Endothelial cell of umbilical vein (primary cell): ENCODE measurements at regions not wholly inside any gene's neighbourhood (a gene's known extent, or its start where the extent isn't known, plus 50 kb on each side); places are given as distances from the start of the nearest gene placed in this dataset.
A peak's percentile ranks its signal among the peaks of the same experiment; 100 is the strongest.

Experiments used
- BruUV-seq: library from RNA; stranded (reverse); fragments of 400-500 nt; replicated peaks from 2 replicates; lab custom pipeline; 2021; lab: Mats Ljungman, UMichigan
- CTCF ChIA-PET: fragments of 300-600, 350-600 bp; sonication (Branson Sonifier 250); formaldehyde crosslinking; loops from one replicate; lab custom pipeline; 2021; ENCODE audit warnings: antibody characterized with exemption, inconsistent platforms; lab: Charles Lee
- POLR2A ChIA-PET: fragments of 300-600, 350-600 bp; sonication (Branson Sonifier 250); formaldehyde crosslinking; loops from one replicate; lab custom pipeline; 2021; ENCODE audit warnings: antibody characterized with exemption, inconsistent platforms; lab: Charles Lee
- DNase-seq: peaks from one replicate; pipeline ENCODE4 v3.0.0-alpha.2; 2011; ENCODE audit warnings: low read depth, low spot score
- FAIRE-seq: peaks from 2 replicates; lab custom pipeline; 2011; peaks lifted over from hg19 to GRCh38; lab: Jason Lieb, UNC
- H2AFZ ChIP-seq: 2 replicates; pipeline ENCODE4 v1.6.0; 2012; ENCODE audit warnings: low read depth, low read length, control low read depth, inconsistent platforms
- H3K27ac ChIP-seq: 2 replicates; pipeline ENCODE4 v1.5.1; 2011; ENCODE audit warnings: low read depth, mild to moderate bottlenecking, control low read depth, low read length, moderate library complexity; ENCODE audit not compliant: insufficient read depth
- H3K27me3 ChIP-seq, 2 experiments: 2 replicates each; pipeline versions ENCODE4 v1.6.0 to v1.6.1; 2011; ENCODE audit warnings: low read length in 2 of 2, mixed read lengths in 1 of 2; ENCODE audit not compliant: control insufficient read depth in 2 of 2, insufficient read depth in 2 of 2
- H3K36me3 ChIP-seq, 2 experiments: 2 replicates in 1 of 2; 3 replicates in 1 of 2; pipeline ENCODE4 v1.5.1; 2011; ENCODE audit warnings: low read length in 2 of 2, mild to moderate bottlenecking in 1 of 2, moderate library complexity in 1 of 2; ENCODE audit not compliant: control insufficient read depth in 2 of 2, insufficient read depth in 2 of 2; ENCODE audit errors: extremely low read depth in 1 of 2
- H3K4me1 ChIP-seq: 3 replicates; pipeline ENCODE4 v1.5.1; 2011; ENCODE audit warnings: mild to moderate bottlenecking, low read length; ENCODE audit not compliant: control insufficient read depth, insufficient read depth; ENCODE audit errors: extremely low read depth
- H3K4me2 ChIP-seq: 2 replicates; pipeline ENCODE4 v1.6.1; 2011; ENCODE audit warnings: low read length, control low read depth, mixed read lengths; ENCODE audit not compliant: insufficient read depth
- H3K4me3 ChIP-seq, 3 experiments: fragments of 200-600 bp in 1 of 3; sonication (generic), shearing (Covaris generic) in 1 of 3; replicated peaks in 1 of 3; 2 replicates each; pipeline ENCODE4 v1.5.1; 2011 to 2016; ENCODE audit warnings: control low read depth in 3 of 3, low read length in 3 of 3, mild to moderate bottlenecking in 2 of 3, inconsistent platforms in 1 of 3, low read depth in 1 of 3, moderate library complexity in 1 of 3; ENCODE audit not compliant: insufficient read depth in 1 of 3
- H3K79me2 ChIP-seq: 2 replicates; pipeline ENCODE4 v1.6.0; 2012; ENCODE audit warnings: low read length, inconsistent platforms; ENCODE audit not compliant: control insufficient read depth, insufficient read depth
- H3K9ac ChIP-seq: replicated peaks from 2 replicates; pipeline ENCODE3; 2011; ENCODE audit warnings: low read length, control low read depth; ENCODE audit not compliant: insufficient read depth; ENCODE audit errors: extremely low read depth
- H3K9me1 ChIP-seq: replicated peaks from 3 replicates; pipeline ENCODE4 v1.6.0; 2011; ENCODE audit warnings: mild to moderate bottlenecking, low read length; ENCODE audit not compliant: control insufficient read depth, insufficient read depth; ENCODE audit errors: extremely low read depth
- H3K9me3 ChIP-seq: replicated peaks from 2 replicates; pipeline ENCODE4 v1.5.1; 2012; ENCODE audit warnings: low read length, inconsistent platforms; ENCODE audit not compliant: control insufficient read depth, insufficient read depth
- H4K20me1 ChIP-seq: replicated peaks from 2 replicates; pipeline ENCODE3; 2011; ENCODE audit warnings: mild to moderate bottlenecking, low read length; ENCODE audit not compliant: control insufficient read depth, insufficient read depth; ENCODE audit errors: extremely low read depth
- FOS ChIP-seq: IDR thresholded peaks from 2 replicates; pipeline ENCODE4 v1.6.1; 2011; ENCODE audit warnings: mild to moderate bottlenecking, low read length, moderate library complexity, borderline replicate concordance; ENCODE audit not compliant: insufficient read depth
- GATA2 ChIP-seq: IDR thresholded peaks from 2 replicates; pipeline ENCODE4 v1.7.0; 2011; ENCODE audit warnings: low read depth, mild to moderate bottlenecking, moderate library complexity, mixed read lengths, low read length; ENCODE audit not compliant: insufficient read length, insufficient read depth
- POLR2AphosphoS5 ChIP-seq: IDR thresholded peaks from 2 replicates; pipeline ENCODE4 v1.6.1; 2012; ENCODE audit warnings: low read depth, mild to moderate bottlenecking, control low read depth, low read length, moderate library complexity; ENCODE audit not compliant: insufficient read depth
- dilution Hi-C: fragments of 300-500 bp; cut with MboI; formaldehyde crosslinking; loops from one replicate; pipeline ENCODE4 v1.15.0; 2019; ENCODE audit warnings: low sequenced_read_pairs; ENCODE audit not compliant: extremely low pct_ligation_motif_present
- intact Hi-C: fragments of 100-400 bp; cut with micrococcal nuclease; formaldehyde crosslinking; loops from one replicate; pipeline ENCODE4 v1.10.0; 2022
- TF ChIP-seq, protein P1 (sequence below): IDR thresholded peaks from 2 replicates; pipeline ENCODE4 v1.6.1; 2011; ENCODE audit not compliant: insufficient read depth, insufficient read length
- TF ChIP-seq, protein P2 (sequence below), 2 donors: IDR thresholded peaks; 1 replicate in 1 of 2; 2 replicates in 1 of 2; pipeline ENCODE4 v1.5.1; 2011; ENCODE audit warnings: low read length in 2 of 2, mild to moderate bottlenecking in 2 of 2, moderate library complexity in 2 of 2, control low read depth in 1 of 2, inconsistent platforms in 1 of 2, low read depth in 1 of 2; ENCODE audit not compliant: insufficient read depth in 1 of 2; ENCODE audit errors: extremely low read depth in 1 of 2

DNA sequence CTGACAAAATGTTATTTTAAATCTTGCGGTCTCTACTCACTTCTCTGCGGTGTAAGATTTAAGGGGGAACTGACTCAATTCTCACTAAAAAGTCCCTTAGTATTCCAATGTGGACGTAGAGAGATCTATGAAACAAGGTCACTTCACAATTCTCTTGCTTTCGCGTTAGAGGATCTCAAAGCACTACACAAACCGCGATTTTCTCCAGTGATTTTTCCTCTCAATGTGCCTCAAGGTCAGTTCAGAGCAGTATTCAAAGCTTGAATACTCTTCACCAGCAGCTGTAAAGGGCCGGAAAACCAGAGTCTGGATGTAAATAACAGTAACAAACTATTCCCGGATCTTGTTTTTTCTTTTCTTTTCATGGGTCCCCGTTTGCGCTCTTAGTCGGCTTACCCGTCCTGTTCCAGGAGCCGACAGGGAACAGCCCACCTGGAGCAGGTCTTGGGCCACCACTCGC, 128.2 kb downstream of the TMEM161B start:
- intact Hi-C loops: loop anchor here (5.0 kb wide), 2 partner anchors 127 to 358 kb away; partner anchors contain the start of gene TMEM161B
- Histone ChIP-seq H3K9me3 (no peaks in the 10 kb centered on the region), H3K79me2 (no peaks in the 10 kb centered on the region), H4K20me1 (no peaks in the 10 kb centered on the region), H3K27ac (no peak overlapping the region), H2AFZ (no peak overlapping the region), H3K4me3 (peak overlapping the region in 1 of 3 experiments; percentile 75), H3K9ac (no peak overlapping the region), H3K4me1 (peaks cover 12% of the 10 kb centered on the region), H3K36me3 (no peaks in the 10 kb centered on the region), H3K27me3 (peaks cover 51 to 71% of the 10 kb centered on the region in 2 experiments), H3K4me2 (peak overlapping the region; percentile 97), H3K9me1 (no peaks in the 10 kb centered on the region)
- ChIA-PET POLR2A (no interaction called here), CTCF (interaction anchor here (0.8 to 1.6 kb wide), 4 partner anchors 359 to 550 kb away, joined by 4 to 10 read pairs (median 6); no protein-coding TSS in a partner anchor)
- no TSS peak for BruUV-seq
- TF ChIP-seq POLR2AphosphoS5: no peak
- TF ChIP-seq GATA2: no peak
- TF ChIP-seq, protein P1, sequence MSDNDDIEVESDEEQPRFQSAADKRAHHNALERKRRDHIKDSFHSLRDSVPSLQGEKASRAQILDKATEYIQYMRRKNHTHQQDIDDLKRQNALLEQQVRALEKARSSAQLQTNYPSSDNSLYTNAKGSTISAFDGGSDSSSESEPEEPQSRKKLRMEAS: no peak
- no peak for TF ChIP-seq FOS
- TF ChIP-seq, protein P2, sequence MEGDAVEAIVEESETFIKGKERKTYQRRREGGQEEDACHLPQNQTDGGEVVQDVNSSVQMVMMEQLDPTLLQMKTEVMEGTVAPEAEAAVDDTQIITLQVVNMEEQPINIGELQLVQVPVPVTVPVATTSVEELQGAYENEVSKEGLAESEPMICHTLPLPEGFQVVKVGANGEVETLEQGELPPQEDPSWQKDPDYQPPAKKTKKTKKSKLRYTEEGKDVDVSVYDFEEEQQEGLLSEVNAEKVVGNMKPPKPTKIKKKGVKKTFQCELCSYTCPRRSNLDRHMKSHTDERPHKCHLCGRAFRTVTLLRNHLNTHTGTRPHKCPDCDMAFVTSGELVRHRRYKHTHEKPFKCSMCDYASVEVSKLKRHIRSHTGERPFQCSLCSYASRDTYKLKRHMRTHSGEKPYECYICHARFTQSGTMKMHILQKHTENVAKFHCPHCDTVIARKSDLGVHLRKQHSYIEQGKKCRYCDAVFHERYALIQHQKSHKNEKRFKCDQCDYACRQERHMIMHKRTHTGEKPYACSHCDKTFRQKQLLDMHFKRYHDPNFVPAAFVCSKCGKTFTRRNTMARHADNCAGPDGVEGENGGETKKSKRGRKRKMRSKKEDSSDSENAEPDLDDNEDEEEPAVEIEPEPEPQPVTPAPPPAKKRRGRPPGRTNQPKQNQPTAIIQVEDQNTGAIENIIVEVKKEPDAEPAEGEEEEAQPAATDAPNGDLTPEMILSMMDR (IDR thresholded peaks at IDR 0.05; ENCODE audit: extremely low read depth in 1 of 2, insufficient read depth in 1 of 2, low read depth in 1 of 2, low read length in 2 of 2): no peak
- DNase-seq (no peak), FAIRE-seq (no peak)
- dilution Hi-C loops: loop anchor here (25.0 kb wide), 1 partner anchor 547 kb away; no protein-coding TSS in a partner anchor
